ES-I3 (cell line): ENCODE measurements at regions not wholly inside any gene's neighbourhood (a gene's known extent, or its start where the extent isn't known, plus 50 kb on each side); places are given as distances from the start of the nearest gene placed in this dataset.

Experiments
- H3K36me3 ChIP-seq: 2 replicates; pipeline ENCODE4 v1.6.1; 2013; ENCODE audit warnings: mild to moderate bottlenecking, low read length, control low read depth, moderate library complexity; ENCODE audit not compliant: insufficient read depth
- H3K4me1 ChIP-seq: 2 replicates; pipeline ENCODE4 v1.6.1; 2013; ENCODE audit warnings: mild to moderate bottlenecking, control low read depth, low read length; ENCODE audit not compliant: insufficient read depth
- H3K9ac ChIP-seq: 2 replicates; pipeline ENCODE4 v1.6.1; 2013; ENCODE audit warnings: low read depth, mild to moderate bottlenecking, low read length, moderate library complexity
- H3K9me3 ChIP-seq: 2 replicates; pipeline ENCODE4 v1.6.1; 2013; ENCODE audit warnings: mild to moderate bottlenecking, low read length, moderate library complexity; ENCODE audit not compliant: control insufficient read depth, insufficient read depth

DNA sequence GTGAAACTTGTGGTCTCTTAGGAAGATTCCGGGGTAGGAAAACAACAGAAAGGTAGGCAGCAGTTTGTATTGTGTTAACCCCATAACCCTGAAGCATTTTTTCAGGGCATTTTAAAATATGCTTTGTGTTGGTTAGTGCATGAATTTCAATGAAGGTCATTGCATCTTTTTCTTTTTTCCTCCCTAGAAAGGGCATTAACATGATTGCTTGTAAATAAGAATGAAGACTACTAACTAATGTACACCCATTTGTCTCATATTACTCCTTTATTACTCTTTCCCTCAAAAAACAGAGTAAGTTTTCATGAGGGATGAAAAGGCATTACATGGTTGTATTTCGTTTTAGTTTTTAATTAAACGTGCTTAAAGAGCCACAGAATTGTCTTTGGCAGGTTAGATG lies 141.4 kb downstream of the OGFRL1 start:
- Histone ChIP-seq H3K36me3 (no peaks in the 10 kb centered on the region), H3K9me3 (no peaks in the 10 kb centered on the region)

DNA sequence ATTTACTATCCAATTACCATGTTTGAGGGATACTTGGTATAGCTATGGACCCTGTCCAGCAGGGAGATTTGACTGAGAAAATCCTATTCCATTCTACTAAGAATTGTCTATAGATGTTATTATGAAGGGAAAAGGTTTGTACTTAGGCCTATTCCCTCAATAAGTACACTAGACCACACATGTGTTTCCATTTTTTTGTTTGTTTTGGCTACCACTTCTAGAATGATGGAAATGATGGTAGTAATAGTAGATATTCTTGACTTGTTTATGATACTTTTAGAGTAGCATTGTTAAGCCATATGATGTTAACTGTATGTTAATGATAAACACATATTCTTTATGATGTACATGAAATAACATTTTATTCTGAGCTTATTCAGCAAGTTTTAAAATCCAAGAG lies 144.8 kb downstream of the OGFRL1 start:
- no peak overlapping the region for H3K9ac ChIP-seq
- no peaks in the 10 kb centered on the region for H3K36me3 ChIP-seq
- no peaks in the 10 kb centered on the region for H3K9me3 ChIP-seq
- no peaks in the 10 kb centered on the region for H3K4me1 ChIP-seq

More for the DNA sequence above, 141.4 kb downstream of the OGFRL1 start:
- Histone ChIP-seq H3K4me1 (no peaks in the 10 kb centered on the region), H3K9ac (no peak overlapping the region)

DNA sequence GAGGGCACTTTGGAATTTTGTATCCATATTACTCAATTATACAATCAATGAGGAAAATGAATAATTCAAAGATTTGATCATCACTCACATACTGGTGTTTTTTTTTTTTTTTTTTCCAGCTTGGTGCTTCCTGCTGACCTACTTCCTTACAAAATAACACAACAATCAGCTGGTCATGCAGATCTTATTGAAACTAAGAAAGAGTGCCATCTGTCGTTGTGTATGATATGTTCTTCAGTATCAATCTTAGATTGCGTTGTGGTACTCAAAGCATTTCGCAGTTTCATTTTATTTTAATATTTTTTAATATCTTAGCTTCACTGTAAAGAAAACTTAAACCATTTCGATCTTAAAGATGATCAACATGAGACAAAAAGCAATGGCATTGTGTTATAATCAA lies 155.6 kb downstream of the OGFRL1 start:
- Histone ChIP-seq H3K9me3 (no peaks in the 10 kb centered on the region), H3K4me1 (peaks cover 3% of the 10 kb centered on the region), H3K9ac (no peak overlapping the region), H3K36me3 (no peaks in the 10 kb centered on the region)

DNA sequence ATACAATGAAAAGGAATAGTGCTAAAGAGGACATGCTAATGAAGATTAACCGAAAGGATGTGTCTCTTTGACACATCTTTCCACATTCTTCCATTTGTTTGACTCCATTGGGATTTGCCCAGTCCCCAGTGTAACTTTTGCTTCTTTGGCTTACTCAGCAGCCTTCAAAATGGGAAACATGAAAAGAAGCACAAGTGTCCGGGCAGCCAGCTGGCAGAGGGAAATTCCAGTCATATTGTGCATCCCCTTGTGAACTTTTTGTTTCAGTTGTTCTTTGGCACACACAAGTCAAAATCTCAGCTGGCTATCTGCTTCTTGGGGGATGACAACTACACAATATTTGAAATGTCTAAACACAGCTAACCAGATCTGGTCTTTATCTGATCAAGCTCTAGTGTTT lies 157.4 kb downstream of the OGFRL1 start:
- Histone ChIP-seq H3K9ac (no peak overlapping the region), H3K9me3 (no peaks in the 10 kb centered on the region), H3K4me1 (peaks cover 3% of the 10 kb centered on the region), H3K36me3 (no peaks in the 10 kb centered on the region)

DNA sequence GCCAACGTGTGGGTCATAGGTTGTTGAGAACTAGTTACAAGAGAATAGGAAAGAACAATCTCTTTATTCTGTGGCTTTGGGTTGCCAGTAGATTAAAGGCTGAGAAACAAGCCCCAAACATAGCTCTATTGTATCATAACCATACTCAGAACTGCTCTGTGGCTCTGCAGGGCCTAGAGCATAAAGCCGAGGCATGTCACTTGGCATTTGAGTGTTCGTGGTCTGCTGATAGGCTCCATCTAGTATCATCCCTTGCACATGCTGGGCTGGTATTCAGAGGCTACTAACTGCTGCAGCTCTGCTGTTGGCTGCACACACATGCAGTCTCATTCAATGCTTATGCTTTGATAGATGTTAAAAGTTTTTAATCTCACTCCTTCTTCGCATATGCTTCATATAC lies 157.9 kb downstream of the OGFRL1 start:
- Histone ChIP-seq H3K4me1 (peaks cover 3% of the 10 kb centered on the region), H3K36me3 (no peaks in the 10 kb centered on the region), H3K9me3 (no peaks in the 10 kb centered on the region), H3K9ac (no peak overlapping the region)

DNA sequence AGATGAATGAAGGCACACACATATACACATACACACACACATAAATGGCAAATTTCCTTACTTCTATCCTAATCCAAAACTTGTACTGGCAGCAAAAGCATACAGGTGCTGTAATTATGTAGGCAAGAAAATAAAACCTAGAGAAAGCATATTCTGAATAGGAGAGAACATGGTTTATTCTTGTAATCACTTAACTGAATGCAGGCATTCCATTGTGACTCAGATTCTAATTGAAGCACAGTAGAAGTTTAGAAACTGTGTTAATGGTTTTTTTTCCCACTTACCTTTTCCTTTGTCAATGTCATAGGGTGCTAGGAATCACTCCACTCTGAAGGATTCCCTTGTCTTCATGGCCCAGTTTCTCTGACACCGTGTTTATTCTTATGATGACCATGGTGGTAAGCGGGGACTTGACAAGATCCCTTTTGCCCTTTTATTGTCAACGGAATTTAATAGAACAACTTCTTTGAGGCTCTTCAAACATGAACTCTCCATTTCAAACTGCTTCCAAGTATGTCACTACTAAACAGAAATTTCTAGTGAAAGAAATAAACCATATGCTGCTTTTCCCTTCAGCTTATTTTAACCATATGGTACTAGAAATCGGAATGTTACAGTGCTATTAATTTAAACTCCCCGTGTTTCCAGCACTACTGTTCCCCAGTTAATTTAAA lies 164.2 kb downstream of the OGFRL1 start:
- Histone ChIP-seq H3K36me3 (no peaks in the 10 kb centered on the region), H3K9me3 (no peaks in the 10 kb centered on the region), H3K9ac (no peak overlapping the region), H3K4me1 (peaks cover 9% of the 10 kb centered on the region; the same call in 1 of the 2 replicates)

DNA sequence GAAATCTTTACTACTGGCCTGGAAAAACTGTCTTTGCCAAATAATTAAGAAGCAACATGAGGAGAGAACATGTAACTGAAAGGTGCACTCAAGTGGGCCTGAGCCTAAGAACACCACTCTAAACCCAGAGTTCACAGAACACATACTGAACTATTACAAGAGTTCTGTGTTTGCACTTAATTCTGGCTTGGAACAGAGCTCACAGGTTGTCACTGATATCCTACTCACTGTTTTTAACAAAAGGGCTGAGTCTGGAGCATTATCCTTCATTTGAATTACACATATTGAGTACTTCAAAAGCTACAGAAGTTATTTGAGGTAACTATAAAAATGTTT lies 164.7 kb downstream of the OGFRL1 start:
- Histone ChIP-seq H3K9me3 (no peaks in the 10 kb centered on the region), H3K36me3 (no peaks in the 10 kb centered on the region), H3K9ac (no peak overlapping the region), H3K4me1 (peaks cover 9% of the 10 kb centered on the region; the same call in 1 of the 2 replicates)

DNA sequence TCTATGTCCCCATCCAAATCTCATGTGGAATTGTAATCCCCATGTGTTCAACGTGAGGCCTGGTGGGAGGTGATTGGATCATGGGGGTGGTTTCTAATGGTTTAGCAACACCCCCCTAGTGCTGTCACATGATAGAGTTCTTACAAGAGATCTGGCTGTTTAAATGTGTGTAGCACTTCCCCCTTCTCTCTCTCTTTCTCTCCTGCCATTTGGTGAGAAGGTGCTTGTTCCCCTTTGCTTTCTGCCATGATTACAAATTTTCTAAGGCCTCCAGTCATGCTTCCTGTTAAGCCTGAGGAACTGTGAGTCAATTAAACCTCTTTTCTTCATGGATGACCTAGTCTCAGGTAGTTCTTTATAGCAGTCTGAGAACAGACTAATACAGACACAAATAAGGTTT lies 165.4 kb downstream of the OGFRL1 start:
- Histone ChIP-seq H3K9me3 (no peaks in the 10 kb centered on the region), H3K36me3 (no peaks in the 10 kb centered on the region), H3K9ac (no peak overlapping the region), H3K4me1 (peaks cover 9% of the 10 kb centered on the region; the same call in 1 of the 2 replicates)

DNA sequence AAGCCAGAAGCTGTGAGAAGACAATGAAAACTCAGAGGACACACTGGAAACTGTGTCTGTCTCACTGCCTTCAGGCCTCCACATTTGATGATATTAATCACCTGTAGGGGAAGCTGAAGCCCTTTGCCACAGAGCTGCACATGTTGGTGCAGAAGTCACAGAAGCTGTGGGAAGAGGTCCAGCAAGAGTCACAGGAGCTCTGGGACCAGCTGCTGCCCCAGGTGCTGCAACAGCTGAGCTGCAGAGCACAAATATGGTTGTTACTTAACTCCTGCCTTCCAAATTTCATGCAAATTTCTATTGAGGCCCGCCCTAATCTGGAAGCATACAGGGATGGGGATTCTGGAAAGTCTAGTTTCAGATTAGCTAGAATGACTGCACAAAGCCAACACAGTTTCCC lies 169.3 kb downstream of the OGFRL1 start:
- H3K9me3 ChIP-seq = no peaks in the 10 kb centered on the region
- H3K9ac ChIP-seq = no peak overlapping the region
- H3K4me1 ChIP-seq = peaks cover 5% of the 10 kb centered on the region; the same call in 1 of the 2 replicates
- no peaks in the 10 kb centered on the region for H3K36me3 ChIP-seq

DNA sequence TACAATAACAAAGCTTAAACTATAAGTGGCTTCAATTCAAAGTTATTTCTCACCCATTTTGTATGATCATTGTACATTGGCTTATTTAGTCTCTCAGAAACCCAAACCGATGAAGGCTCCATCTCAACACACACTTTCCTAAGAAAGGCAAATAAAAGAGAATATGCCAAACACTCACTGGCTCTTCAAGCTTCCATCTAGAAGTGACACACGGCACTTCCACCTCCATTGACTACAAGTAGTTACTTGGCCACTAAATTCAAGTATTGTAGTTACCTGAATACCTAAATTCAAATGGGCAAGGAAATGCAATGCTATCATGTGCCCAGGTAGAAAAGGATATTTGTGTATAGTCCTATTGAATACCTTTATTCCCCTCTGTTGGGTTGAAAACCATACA lies 170.6 kb downstream of the OGFRL1 start:
- H3K36me3 ChIP-seq = no peaks in the 10 kb centered on the region
- H3K9ac ChIP-seq = no peak overlapping the region
- H3K4me1 ChIP-seq = no peaks in the 10 kb centered on the region
- H3K9me3 ChIP-seq = peaks cover 4% of the 10 kb centered on the region; the same call in 1 of the 2 replicates

DNA sequence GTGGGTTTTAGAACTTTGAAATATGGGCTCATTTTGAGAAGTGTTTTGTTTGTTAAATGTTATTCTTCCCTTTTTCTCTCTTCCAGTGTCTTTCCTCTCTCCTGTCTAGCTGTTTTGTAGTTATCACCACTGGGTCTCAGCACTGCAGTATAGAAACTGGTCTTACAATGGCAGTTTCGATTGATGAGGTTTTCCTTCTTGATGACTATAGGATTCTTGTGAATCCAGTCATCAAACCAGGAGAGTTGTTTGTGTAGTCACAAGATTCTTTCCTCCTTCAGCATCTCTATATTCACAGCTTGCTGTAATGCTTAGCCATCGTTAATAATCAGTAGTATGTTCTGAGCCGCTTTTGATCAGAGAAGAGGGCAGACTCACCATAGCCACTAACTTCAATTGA lies 172.3 kb downstream of the OGFRL1 start:
- Histone ChIP-seq H3K4me1 (no peaks in the 10 kb centered on the region), H3K9ac (no peak overlapping the region), H3K9me3 (peaks cover 11% of the 10 kb centered on the region), H3K36me3 (no peaks in the 10 kb centered on the region)

DNA sequence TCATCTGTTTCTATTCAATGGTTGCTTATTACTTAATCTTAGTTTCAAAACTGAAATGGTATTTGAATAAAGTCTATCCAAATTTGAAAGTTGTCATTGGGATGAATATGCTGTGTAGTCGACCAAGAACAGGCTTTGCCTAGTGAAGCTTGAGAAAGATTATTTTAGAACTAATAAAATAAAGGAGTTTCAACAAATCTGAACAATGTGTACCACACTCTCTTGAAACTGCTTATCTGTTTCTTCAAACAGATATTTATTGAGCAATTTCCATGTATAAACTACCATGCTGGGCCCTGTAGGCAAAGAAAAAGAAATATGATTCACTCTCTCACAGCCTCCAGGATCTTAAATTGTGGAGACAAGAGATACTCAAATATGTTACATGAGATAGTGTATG lies 174.4 kb downstream of the OGFRL1 start:
- peaks cover 18% of the 10 kb centered on the region for H3K9me3 ChIP-seq
- no peaks in the 10 kb centered on the region for H3K36me3 ChIP-seq
- H3K4me1 ChIP-seq = no peaks in the 10 kb centered on the region
- H3K9ac ChIP-seq = no peak overlapping the region

DNA sequence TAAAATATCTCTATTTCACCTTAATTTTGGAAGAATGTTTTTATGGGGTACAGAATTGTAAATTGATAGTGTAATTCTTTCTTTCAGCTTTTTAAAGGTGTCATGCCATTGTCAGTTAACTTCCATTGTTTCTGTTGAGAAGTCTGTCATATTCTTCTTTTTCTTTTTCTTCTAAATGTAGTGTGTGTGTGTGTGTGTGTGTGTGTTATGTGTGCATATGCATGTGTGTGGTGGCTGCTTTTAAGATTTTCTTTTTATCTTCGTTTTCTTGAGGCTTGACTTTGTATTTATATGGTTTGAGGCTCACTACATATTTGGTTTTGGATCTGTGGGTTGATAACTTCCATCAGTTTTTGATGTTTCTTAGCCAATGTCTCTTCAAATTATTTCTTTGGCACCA lies 176.5 kb downstream of the OGFRL1 start:
- no peaks in the 10 kb centered on the region for H3K36me3 ChIP-seq
- H3K9ac ChIP-seq = no peak overlapping the region
- H3K9me3 ChIP-seq = peaks cover 18% of the 10 kb centered on the region
- H3K4me1 ChIP-seq = no peaks in the 10 kb centered on the region

DNA sequence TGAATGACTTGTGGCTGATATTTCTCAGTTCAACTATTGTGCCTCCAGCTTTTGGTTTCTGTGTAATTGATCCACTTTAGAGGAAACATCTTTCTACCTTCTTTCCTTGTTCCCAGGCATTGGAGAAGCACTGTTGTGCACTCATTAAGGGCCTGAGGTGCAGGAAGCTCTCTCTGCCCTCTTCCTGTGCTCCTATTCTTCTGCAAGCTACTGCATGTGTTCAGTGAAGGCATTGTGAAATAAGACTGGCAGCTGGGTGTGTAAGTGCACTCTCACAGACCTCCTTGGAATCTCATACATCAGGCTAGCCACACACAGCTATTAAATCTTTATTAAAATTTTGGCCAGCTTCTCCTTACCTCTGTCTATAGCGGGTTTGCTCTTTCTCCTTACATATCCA lies 177.8 kb downstream of the OGFRL1 start:
- Histone ChIP-seq H3K9ac (no peak overlapping the region), H3K36me3 (no peaks in the 10 kb centered on the region), H3K9me3 (peaks cover 18% of the 10 kb centered on the region), H3K4me1 (no peaks in the 10 kb centered on the region)

DNA sequence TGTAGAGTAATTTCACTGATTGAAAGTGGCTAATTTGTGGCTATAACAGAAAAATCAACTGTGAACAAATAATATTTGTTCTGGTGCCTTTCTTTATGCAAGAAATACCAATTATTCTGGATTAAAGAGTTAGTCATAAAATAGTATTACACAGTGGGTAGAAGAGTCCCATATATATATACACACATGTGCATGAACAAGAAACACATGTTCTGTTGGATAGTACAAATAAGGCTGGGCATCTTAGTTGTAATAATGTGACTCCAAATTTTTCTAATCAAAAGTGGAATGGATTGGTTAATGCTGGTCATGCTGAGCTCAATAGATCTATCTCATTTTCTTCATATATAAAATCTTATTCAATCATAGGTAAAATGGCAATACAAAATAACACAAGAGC lies 179.4 kb downstream of the OGFRL1 start:
- H3K9ac ChIP-seq = no peak overlapping the region
- no peaks in the 10 kb centered on the region for H3K36me3 ChIP-seq
- no peaks in the 10 kb centered on the region for H3K4me1 ChIP-seq
- peaks cover 18% of the 10 kb centered on the region for H3K9me3 ChIP-seq
